ENCODE measurements at regions not wholly inside any gene's neighbourhood (a gene's known extent, or its start where the extent isn't known, plus 50 kb on each side); places are given as distances from the start of the nearest gene placed in this dataset.
"Not testable (repeated sequence)": the region's sequence is repeated elsewhere in the genome, so short reads cannot be mapped to it uniquely, and the experiment has no call there.

- Histone ChIP-seq H3K4me3 (ENCODE audit: low read length) (no peak overlapping the region), H3K27me3 (ENCODE audit: control insufficient read depth, insufficient read depth, low read length, poor library complexity, severe bottlenecking) (no peaks in the 10 kb centered on the region), H3K4me1 (ENCODE audit: control insufficient read depth, insufficient read depth, low read length) (no peaks in the 10 kb centered on the region), H3K27ac (ENCODE audit: low read depth, low read length) (no peak overlapping the region), H3K9me3 (ENCODE audit: control insufficient read depth, low read length) (no peaks in the 10 kb centered on the region), H3K9ac (ENCODE audit: extremely low read depth, low read length, poor library complexity, severe bottlenecking) (no peak overlapping the region), H3K36me3 (ENCODE audit: control insufficient read depth, insufficient read depth, low read length) (no peaks in the 10 kb centered on the region)
- no peak for TF ChIP-seq CTCF (conservative IDR thresholded peaks at IDR 0.05)
- Mint-ChIP-seq H3K4me3 (no peak overlapping the region), H3K4me1 (no peaks in the 10 kb centered on the region), H3K27me3 (ENCODE audit: insufficient read depth) (no peaks in the 10 kb centered on the region), H3K9me3 (no peaks in the 10 kb centered on the region), H3K27ac (no peak overlapping the region), H3K36me3 (ENCODE audit: low read depth) (no peaks in the 10 kb centered on the region)
- no peak for DNase-seq
- WGBS, 2 experiments (ENCODE audit: insufficient coverage in 1 of 2, insufficient read length in 1 of 2), result 96% methylated on average over 4 of the region's 4 CpGs; no CpG with 5 or more reads in 1 of the 2 experiments
Measured at GRCh38 chr13:100951016-100951415, 276.4 kb upstream of the TMTC4 start.

- not testable (repeated sequence) for H3K9me3 Mint-ChIP-seq; H3K4me1 Mint-ChIP-seq; H3K36me3 ChIP-seq (ENCODE audit: control insufficient read depth, insufficient read depth, low read length); H3K9me3 ChIP-seq (ENCODE audit: control insufficient read depth, low read length); H3K27ac Mint-ChIP-seq; H3K4me3 ChIP-seq (ENCODE audit: low read length); H3K27me3 ChIP-seq (ENCODE audit: control insufficient read depth, insufficient read depth, low read length, poor library complexity, severe bottlenecking); H3K27me3 Mint-ChIP-seq (ENCODE audit: insufficient read depth); H3K36me3 Mint-ChIP-seq (ENCODE audit: low read depth); H3K4me3 Mint-ChIP-seq; H3K4me1 ChIP-seq (ENCODE audit: control insufficient read depth, insufficient read depth, low read length); H3K9ac ChIP-seq (ENCODE audit: extremely low read depth, low read length, poor library complexity, severe bottlenecking); DNase-seq; H3K27ac ChIP-seq (ENCODE audit: low read depth, low read length)
- 87 to 100% methylated on average over 2 to 3 of the region's 3 CpGs for WGBS, 2 experiments (ENCODE audit: insufficient coverage in 1 of 2, insufficient read length in 1 of 2)
Measured at GRCh38 chr13:100948937-100949336, 274.3 kb upstream of the TMTC4 start.

GRCh38 chr13:100946588-100946987 lies 272.0 kb upstream of the TMTC4 start:
- Mint-ChIP-seq H3K36me3 (ENCODE audit: low read depth) (no peaks in the 10 kb centered on the region), H3K4me1 (peaks cover 3% of the 10 kb centered on the region), H3K27me3 (ENCODE audit: insufficient read depth) (no peaks in the 10 kb centered on the region), H3K4me3 (no peak overlapping the region), H3K27ac (no peak overlapping the region), H3K9me3 (no peaks in the 10 kb centered on the region)
- Histone ChIP-seq H3K27me3 (ENCODE audit: control insufficient read depth, insufficient read depth, low read length, poor library complexity, severe bottlenecking) (no peaks in the 10 kb centered on the region), H3K4me1 (ENCODE audit: control insufficient read depth, insufficient read depth, low read length) (no peaks in the 10 kb centered on the region), H3K4me3 (ENCODE audit: low read length) (no peak overlapping the region), H3K36me3 (ENCODE audit: control insufficient read depth, insufficient read depth, low read length) (no peaks in the 10 kb centered on the region), H3K9ac (ENCODE audit: extremely low read depth, low read length, poor library complexity, severe bottlenecking) (no peak overlapping the region), H3K9me3 (ENCODE audit: control insufficient read depth, low read length) (no peaks in the 10 kb centered on the region), H3K27ac (ENCODE audit: low read depth, low read length) (no peak overlapping the region)
- whole genome bisulfite sequencing, 2 experiments (ENCODE audit: insufficient coverage in 1 of 2, insufficient read length in 1 of 2), result 89 to 100% methylated on average over 3 to 4 of the region's 4 CpGs
- no peak for TF ChIP-seq CTCF (conservative IDR thresholded peaks at IDR 0.05)
- DNase-seq, result no peak

- 91 to 95% methylated on average over 5 of the region's 5 CpGs for WGBS, 2 experiments (ENCODE audit: insufficient coverage in 1 of 2, insufficient read length in 1 of 2)
- no peaks in the 10 kb centered on the region for H3K36me3 Mint-ChIP-seq (ENCODE audit: low read depth)
- no peak for DNase-seq
- H3K27me3 Mint-ChIP-seq (ENCODE audit: insufficient read depth), result no peaks in the 10 kb centered on the region
- Histone ChIP-seq H3K27ac (ENCODE audit: low read depth, low read length) (no peak overlapping the region), H3K4me3 (ENCODE audit: low read length) (no peak overlapping the region), H3K27me3 (ENCODE audit: control insufficient read depth, insufficient read depth, low read length, poor library complexity, severe bottlenecking) (no peaks in the 10 kb centered on the region), H3K9ac (ENCODE audit: extremely low read depth, low read length, poor library complexity, severe bottlenecking) (no peak overlapping the region), H3K9me3 (ENCODE audit: control insufficient read depth, low read length) (no peaks in the 10 kb centered on the region), H3K4me1 (ENCODE audit: control insufficient read depth, insufficient read depth, low read length) (no peaks in the 10 kb centered on the region), H3K36me3 (ENCODE audit: control insufficient read depth, insufficient read depth, low read length) (no peaks in the 10 kb centered on the region)
- no peak overlapping the region for H3K27ac Mint-ChIP-seq
- H3K4me1 Mint-ChIP-seq, result peaks cover 8% of the 10 kb centered on the region
- TF ChIP-seq CTCF (conservative IDR thresholded peaks at IDR 0.05), result no peak
- H3K4me3 Mint-ChIP-seq, result no peak overlapping the region
- no peaks in the 10 kb centered on the region for H3K9me3 Mint-ChIP-seq
Measured at GRCh38 chr13:100944791-100945345, 270.3 kb upstream of the TMTC4 start.
